T-cell (primary cell): ENCODE measurements at regions not wholly inside any gene's neighbourhood (a gene's known extent, or its start where the extent isn't known, plus 50 kb on each side); places are given as distances from the start of the nearest gene placed in this dataset.
"Not testable (repeated sequence)": the region's sequence is repeated elsewhere in the genome, so short reads cannot be mapped to it uniquely, and the experiment has no call there.

Experiments used
- ATAC-seq, 4 experiments: fragments of 200-7000 bp in 3 of 4; fragments of 150-1000 bp in 1 of 4; cut with Tn5 transposase; replicated peaks in 1 of 4; 1 replicate in 3 of 4; 2 replicates in 1 of 4; pipeline ENCODE4 v1.10.0; 2021; ENCODE audit warnings: moderate library complexity in 3 of 4, mild to moderate bottlenecking in 2 of 4, moderate number of reproducible peaks in 1 of 4
- CTCF ChIA-PET, 2 donors: fragments of 300-600 bp; sonication (Branson Sonifier 250); formaldehyde crosslinking; loops; one replicate each; lab custom pipeline; 2022; ENCODE audit warnings: antibody characterized with exemption in 2 of 2; lab: Charles Lee
- POLR2A ChIA-PET, 2 donors: fragments of 300-600 bp; sonication (Branson Sonifier 250); formaldehyde crosslinking; loops; one replicate each; lab custom pipeline; 2022; ENCODE audit warnings: antibody characterized with exemption in 2 of 2; lab: Charles Lee
- DNase-seq, 35 experiments: peaks; one replicate each; pipeline versions ENCODE4 v3.0.0 to v3.0.0-alpha.2; 2013 to 2023
- H3K27ac ChIP-seq: one replicate; pipeline ENCODE4 v1.5.1; 2013; ENCODE audit warnings: low read length
- H3K27me3 ChIP-seq, 2 experiments: replicated peaks in 1 of 2; 1 replicate in 1 of 2; 2 replicates in 1 of 2; pipeline versions ENCODE4 v1.6.1 to v1.7.0; 2013; ENCODE audit warnings: low read length in 1 of 2, mixed read lengths in 1 of 2; ENCODE audit not compliant: control insufficient read depth in 2 of 2, insufficient read depth in 2 of 2; ENCODE audit errors: extremely low read depth in 1 of 2
- H3K36me3 ChIP-seq, 2 donors: 1 replicate in 1 of 2; 2 replicates in 1 of 2; pipeline versions ENCODE4 v1.6.1 to v1.7.0; 2013; ENCODE audit warnings: low read length in 1 of 2; ENCODE audit not compliant: control insufficient read depth in 2 of 2, insufficient read depth in 1 of 2; ENCODE audit errors: extremely low read depth in 1 of 2
- H3K4me1 ChIP-seq, 2 experiments: 1 replicate in 1 of 2; 2 replicates in 1 of 2; pipeline versions ENCODE4 v1.6.1 to v1.7.0; 2013; ENCODE audit warnings: low read length in 2 of 2, mixed read lengths in 1 of 2; ENCODE audit not compliant: insufficient read depth in 2 of 2, control insufficient read depth in 1 of 2; ENCODE audit errors: extremely low read depth in 1 of 2
- H3K4me3 ChIP-seq, 2 donors: 1 replicate in 1 of 2; 2 replicates in 1 of 2; pipeline versions ENCODE4 v1.5.1 to v1.7.0; 2013; ENCODE audit warnings: mild to moderate bottlenecking in 2 of 2, low read length in 1 of 2, moderate library complexity in 1 of 2; ENCODE audit not compliant: control insufficient read depth in 1 of 2; ENCODE audit errors: extremely low read depth in 1 of 2
- H3K9me3 ChIP-seq: 2 replicates; pipeline ENCODE4 v1.7.0; 2013
- H3K27ac Mint-ChIP-seq, 2 donors: one replicate each; pipeline ENCODE4 v1.8.0; 2020 to 2021; ENCODE audit warnings: mild to moderate bottlenecking in 2 of 2, mixed read lengths in 2 of 2
- H3K27me3 Mint-ChIP-seq, 2 donors: one replicate each; pipeline ENCODE4 v1.8.0; 2021 to 2022; ENCODE audit warnings: mixed read lengths in 2 of 2
- H3K36me3 Mint-ChIP-seq: one replicate; pipeline ENCODE4 v1.8.0; 2021; ENCODE audit warnings: mixed read lengths
- H3K4me1 Mint-ChIP-seq, 3 donors: one replicate each; pipeline ENCODE4 v1.8.0; 2020 to 2022; ENCODE audit warnings: mixed read lengths in 3 of 3, mild to moderate bottlenecking in 1 of 3
- H3K4me3 Mint-ChIP-seq, 3 donors: one replicate each; pipeline ENCODE4 v1.8.0; 2020 to 2022; ENCODE audit warnings: mild to moderate bottlenecking in 3 of 3, mixed read lengths in 3 of 3, moderate library complexity in 3 of 3
- H3K9me3 Mint-ChIP-seq, 3 donors: one replicate each; pipeline ENCODE4 v1.8.0; 2020 to 2022; ENCODE audit warnings: mixed read lengths in 3 of 3
- WGBS: methylation state at CpG from one replicate; pipeline ENCODE4 v1.1.5; 2013; ENCODE audit warnings: missing lambda C conversion rate; ENCODE audit not compliant: insufficient coverage; 5-methylcytosine and 5-hydroxymethylcytosine counted together

DNA sequence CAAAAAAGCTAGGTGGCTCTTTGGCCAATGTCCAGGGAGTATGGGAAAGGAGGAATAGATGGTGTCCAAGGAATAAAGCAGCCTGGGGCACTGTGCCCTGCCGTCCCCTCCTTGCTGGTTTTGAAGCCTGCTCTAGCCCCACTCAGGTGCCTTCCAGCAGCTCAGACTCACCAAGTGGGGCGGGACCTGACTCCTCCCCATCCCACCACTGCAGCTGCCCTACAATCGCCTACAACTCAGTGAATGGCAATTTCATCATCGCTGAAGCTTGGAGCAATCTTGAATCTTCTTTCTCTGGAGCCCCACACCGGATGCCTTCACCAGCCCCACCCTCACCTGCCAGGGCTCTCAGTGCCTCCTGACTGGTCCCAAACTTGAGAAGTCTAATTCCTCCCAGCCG is 56.4 kb upstream of the NXT1 start:
- POLR2A ChIA-PET = no interaction called here
- no peaks in the 10 kb centered on the region for H3K9me3 ChIP-seq
- no peaks in the 10 kb centered on the region for H3K9me3 Mint-ChIP-seq
- H3K4me1 Mint-ChIP-seq = no peaks in the 10 kb centered on the region
- no peak overlapping the region for H3K4me3 ChIP-seq
- CTCF ChIA-PET = no interaction called here
- 85% methylated on average over 6 of the region's 6 CpGs for WGBS
- no peak for ATAC-seq
- H3K27ac Mint-ChIP-seq = no peak overlapping the region
- DNase-seq = no peak
- H3K4me3 Mint-ChIP-seq = no peak overlapping the region
- no peaks in the 10 kb centered on the region for H3K36me3 ChIP-seq
- no peaks in the 10 kb centered on the region for H3K4me1 ChIP-seq
- H3K27me3 ChIP-seq = peaks cover 0 to 13% of the 10 kb centered on the region in 2 experiments
- H3K27ac ChIP-seq = no peak overlapping the region
- no peaks in the 10 kb centered on the region for H3K36me3 Mint-ChIP-seq
- peaks cover 10 to 15% of the 10 kb centered on the region in 2 donors for H3K27me3 Mint-ChIP-seq

DNA sequence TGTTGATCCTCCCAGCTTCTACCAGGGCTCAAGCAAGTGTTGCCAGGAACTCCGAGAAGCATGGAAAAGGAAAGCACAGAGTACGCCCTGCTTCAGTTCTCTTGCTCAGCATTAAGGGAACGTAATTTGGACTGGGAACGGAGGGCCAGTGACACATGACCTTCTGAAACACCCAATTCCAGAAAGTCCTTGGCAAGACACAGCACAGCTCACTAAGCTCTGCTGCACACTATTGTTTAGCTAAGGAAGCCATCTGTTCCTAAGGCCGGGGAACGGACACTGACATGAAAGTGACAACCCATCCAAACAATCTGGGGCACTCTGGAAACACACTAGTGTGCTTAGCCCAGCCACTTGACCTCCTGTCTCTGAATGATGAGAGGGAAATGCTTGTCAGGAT is 56.9 kb upstream of the NXT1 start:
- no CpG with 5 or more reads among the region's 6 CpGs for WGBS
- POLR2A ChIA-PET = no interaction called here

DNA sequence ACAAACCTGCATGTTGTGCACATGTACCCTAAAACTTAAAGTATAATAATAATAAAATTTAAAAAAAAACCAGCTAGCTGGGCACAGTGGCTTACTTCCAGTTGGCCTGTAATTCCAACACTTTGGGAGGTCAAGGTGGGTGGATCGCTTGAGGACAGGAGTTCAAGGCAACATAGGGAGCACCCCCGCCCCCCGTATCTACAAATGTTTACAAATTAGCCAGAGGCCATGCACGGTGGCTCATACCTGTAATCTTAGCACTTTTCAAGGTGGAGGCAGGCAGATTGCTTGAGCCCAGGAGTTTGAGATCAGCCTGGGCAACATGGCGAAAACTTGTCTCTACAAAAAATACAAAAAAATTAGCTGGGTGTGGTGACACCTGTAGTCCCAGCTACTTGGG is 58.3 kb upstream of the NXT1 start:
- H3K4me1 ChIP-seq, H3K27ac Mint-ChIP-seq, H3K4me3 ChIP-seq, CTCF ChIA-PET, DNase-seq, H3K9me3 Mint-ChIP-seq, H3K27ac ChIP-seq, POLR2A ChIA-PET, H3K36me3 ChIP-seq, ATAC-seq, H3K4me3 Mint-ChIP-seq, H3K36me3 Mint-ChIP-seq, H3K4me1 Mint-ChIP-seq, H3K9me3 ChIP-seq: not testable (repeated sequence)
- 91% methylated on average over 4 of the region's 5 CpGs for WGBS
- H3K27me3 ChIP-seq = peaks cover 0 to 23% of the 10 kb centered on the region in 2 experiments
- H3K27me3 Mint-ChIP-seq = peaks cover 11 to 19% of the 10 kb centered on the region in 2 donors

More for the DNA sequence above, 56.9 kb upstream of the NXT1 start:
- ATAC-seq = no peak
- H3K4me3 Mint-ChIP-seq = no peak overlapping the region
- Histone ChIP-seq H3K9me3 (no peaks in the 10 kb centered on the region), H3K27ac (no peak overlapping the region), H3K36me3 (no peaks in the 10 kb centered on the region), H3K4me1 (no peaks in the 10 kb centered on the region), H3K4me3 (no peak overlapping the region), H3K27me3 (peaks cover 0 to 17% of the 10 kb centered on the region in 2 experiments)
- H3K36me3 Mint-ChIP-seq = no peaks in the 10 kb centered on the region
- peaks cover 10 to 16% of the 10 kb centered on the region in 2 donors for H3K27me3 Mint-ChIP-seq
- no peaks in the 10 kb centered on the region for H3K4me1 Mint-ChIP-seq
- H3K27ac Mint-ChIP-seq = no peak overlapping the region
- H3K9me3 Mint-ChIP-seq = no peaks in the 10 kb centered on the region
- CTCF ChIA-PET = no interaction called here
- no peak for DNase-seq

DNA sequence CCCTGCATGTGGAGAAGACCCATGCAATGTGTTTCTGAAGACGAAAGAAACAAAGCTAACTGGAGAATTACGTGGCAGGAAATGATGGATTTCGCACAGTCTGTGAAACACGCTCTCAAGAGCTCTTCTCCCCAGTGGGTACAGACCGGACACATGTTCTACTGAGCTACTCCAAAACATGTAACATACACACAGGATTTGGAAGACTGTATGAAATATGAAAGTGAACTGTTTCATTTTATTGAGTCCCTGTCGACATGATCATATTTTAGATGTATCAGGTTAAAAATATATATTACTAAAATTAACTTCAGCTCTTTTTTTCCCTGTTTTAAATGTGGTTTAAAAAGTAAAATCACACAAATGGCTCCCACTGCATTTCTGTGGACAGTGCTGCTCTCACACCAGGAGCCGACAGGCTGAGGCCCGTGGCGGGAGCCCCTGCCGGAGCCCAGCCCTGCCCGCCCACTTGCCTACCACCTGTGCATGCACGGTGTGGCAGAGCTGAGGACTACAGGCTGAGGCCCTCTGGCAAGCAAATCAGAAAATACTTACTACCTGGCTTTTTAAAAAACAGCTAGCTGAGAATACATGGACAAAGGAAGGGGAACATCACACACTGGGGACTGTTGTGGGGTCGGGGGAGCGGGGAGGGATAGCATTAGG is 58.9 kb upstream of the NXT1 start:
- ChIA-PET CTCF (no interaction called here), POLR2A (no interaction called here)
- H3K36me3 Mint-ChIP-seq = no peaks in the 10 kb centered on the region
- Histone ChIP-seq H3K4me1 (no peaks in the 10 kb centered on the region), H3K9me3 (no peaks in the 10 kb centered on the region), H3K27ac (no peak overlapping the region), H3K4me3 (no peak overlapping the region), H3K27me3 (peaks cover 0 to 23% of the 10 kb centered on the region in 2 experiments), H3K36me3 (no peaks in the 10 kb centered on the region)
- peaks cover 16 to 22% of the 10 kb centered on the region in 2 donors for H3K27me3 Mint-ChIP-seq
- H3K27ac Mint-ChIP-seq = no peak overlapping the region
- no peak for ATAC-seq
- no peak overlapping the region for H3K4me3 Mint-ChIP-seq
- 84% methylated on average over 5 of the region's 14 CpGs for WGBS
- H3K4me1 Mint-ChIP-seq = no peaks in the 10 kb centered on the region
- no peaks in the 10 kb centered on the region for H3K9me3 Mint-ChIP-seq
- no peak for DNase-seq

DNA sequence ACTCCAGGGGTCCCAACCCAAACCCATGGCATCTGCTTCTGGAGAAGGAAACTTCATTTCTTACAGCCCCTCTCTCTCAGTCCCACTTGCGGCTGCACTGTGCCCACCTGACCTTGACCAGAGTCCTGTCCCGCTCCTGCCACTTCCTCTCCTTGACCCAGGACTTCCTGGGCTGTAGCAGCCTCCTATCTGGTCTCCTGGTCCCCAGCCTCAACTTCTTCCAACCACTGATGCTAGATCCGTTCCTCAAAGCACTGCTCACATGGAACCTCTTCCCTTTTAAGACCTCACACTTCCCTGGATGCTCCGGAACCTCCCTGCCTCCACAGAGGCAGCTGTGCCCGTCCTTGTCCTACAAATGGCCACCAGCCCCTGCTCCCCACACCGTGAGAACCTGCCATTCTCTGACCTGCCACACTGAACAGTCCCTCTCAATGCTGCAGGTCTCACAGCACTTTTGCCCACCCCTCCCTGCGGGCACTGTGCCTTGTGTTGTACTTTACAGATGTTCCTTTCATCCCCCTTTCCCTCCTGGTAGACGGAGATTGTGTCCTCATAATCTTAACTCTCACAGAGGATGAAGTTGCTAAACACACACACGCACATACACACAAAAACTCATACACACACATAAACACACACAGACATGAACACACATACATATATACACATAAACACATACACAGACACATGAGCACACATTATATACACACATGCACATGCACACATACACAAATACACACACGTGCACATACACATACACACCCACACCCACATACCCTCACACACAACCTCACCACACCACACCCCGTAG is 59.6 kb upstream of the NXT1 start:
- H3K4me3 Mint-ChIP-seq = no peak overlapping the region
- Histone ChIP-seq H3K4me1 (no peaks in the 10 kb centered on the region), H3K27me3 (peaks cover 0 to 20% of the 10 kb centered on the region in 2 experiments), H3K27ac (no peak overlapping the region), H3K9me3 (no peaks in the 10 kb centered on the region), H3K36me3 (no peaks in the 10 kb centered on the region), H3K4me3 (no peak overlapping the region)
- WGBS = 73% methylated on average over 11 of the region's 11 CpGs
- no peaks in the 10 kb centered on the region for H3K9me3 Mint-ChIP-seq
- no peak overlapping the region for H3K27ac Mint-ChIP-seq
- H3K36me3 Mint-ChIP-seq = no peaks in the 10 kb centered on the region
- peaks cover 16 to 19% of the 10 kb centered on the region in 2 donors for H3K27me3 Mint-ChIP-seq
- DNase-seq = no peak
- H3K4me1 Mint-ChIP-seq = no peaks in the 10 kb centered on the region
- ChIA-PET CTCF (no interaction called here), POLR2A (no interaction called here)
- ATAC-seq = no peak

DNA sequence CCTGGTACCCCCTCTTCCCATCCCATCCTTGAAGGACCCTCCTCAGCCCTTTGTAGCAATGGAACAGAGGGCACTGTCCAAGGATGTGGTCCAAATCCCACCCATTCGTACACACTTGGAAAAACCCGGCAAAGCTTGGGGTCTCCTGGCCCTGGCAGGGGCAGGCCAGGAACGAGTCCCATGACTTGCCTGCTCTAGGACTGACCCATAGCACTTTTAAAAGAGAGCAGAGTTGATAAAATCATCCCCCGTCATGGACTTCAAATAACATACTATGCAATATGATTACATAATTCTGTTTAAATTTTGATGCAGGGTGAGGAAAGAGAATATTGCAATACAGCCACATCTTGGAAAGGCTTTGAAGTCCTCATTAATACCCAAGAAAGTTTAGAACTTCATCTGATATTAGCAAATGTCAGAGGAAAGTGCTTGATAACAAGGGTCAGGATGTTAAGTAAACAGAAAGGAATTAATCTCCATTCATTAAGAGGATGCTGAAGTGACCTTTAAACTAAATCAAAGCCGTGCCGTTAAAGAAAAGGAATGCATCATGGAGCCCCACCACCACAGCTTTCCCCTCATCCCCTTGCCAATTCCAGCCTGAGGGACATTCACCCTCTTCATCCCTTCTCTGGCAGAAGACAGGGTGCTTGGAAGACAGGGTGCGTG is 60.7 kb upstream of the NXT1 start:
- H3K36me3 ChIP-seq = no peaks in the 10 kb centered on the region
- H3K4me3 ChIP-seq = no peak overlapping the region
- H3K27ac Mint-ChIP-seq = no peak overlapping the region
- peaks cover 12 to 22% of the 10 kb centered on the region in 2 donors for H3K27me3 Mint-ChIP-seq
- H3K27me3 ChIP-seq = peaks cover 0 to 20% of the 10 kb centered on the region in 2 experiments
- no peak overlapping the region for H3K27ac ChIP-seq
- no peaks in the 10 kb centered on the region for H3K4me1 ChIP-seq
- no peak overlapping the region for H3K4me3 Mint-ChIP-seq
- ATAC-seq (no peak), DNase-seq (no peak)
- no peaks in the 10 kb centered on the region for H3K36me3 Mint-ChIP-seq
- POLR2A ChIA-PET = no interaction called here
- H3K4me1 Mint-ChIP-seq = no peaks in the 10 kb centered on the region
- WGBS = 90% methylated on average over 2 of the region's 7 CpGs
- no peaks in the 10 kb centered on the region for H3K9me3 ChIP-seq
- CTCF ChIA-PET = no interaction called here
- H3K9me3 Mint-ChIP-seq = no peaks in the 10 kb centered on the region
